ENCODE measurements at regions not wholly inside any gene's neighbourhood (a gene's known extent, or its start where the extent isn't known, plus 50 kb on each side); places are given as distances from the start of the nearest gene placed in this dataset.

GRCh38 chr2:204486805-204487204 is 58.5 kb upstream of the PARD3B start:
- 39 to 53% (median 44%) methylated on average over 2 of the region's 2 CpGs for WGBS, 5 donors

GRCh38 chr2:204487447-204488229 is 57.6 kb upstream of the PARD3B start:
- WGBS, 5 donors: 43 to 62% (median 53%) methylated on average over 6 of the region's 6 CpGs

More at GRCh38 chr2:204486805-204487204, 58.5 kb upstream of the PARD3B start:
- Histone ChIP-seq H3K27ac (no peak overlapping the region), H3K27me3 (no peaks in the 10 kb centered on the region), H3K4me1 (peaks cover 4 to 9% (median 4%) of the 10 kb centered on the region in 4 donors), H3K4me3 (no peak overlapping the region), H3K36me3 (no peaks in the 10 kb centered on the region), H3K9me3 (no peaks in the 10 kb centered on the region)
- TF ChIP-seq EP300 (IDR thresholded peaks at IDR 0.05) (no peak), POLR2AphosphoS5 (IDR thresholded peaks at IDR 0.05) (no peak), CTCF (IDR thresholded peaks at IDR 0.05) (no peak), POLR2A (IDR thresholded peaks at IDR 0.05) (no peak)
- DNase-seq: peak in 1 of 2 donors; percentile 53
- intact Hi-C loops (cut with DNase I; ENCODE audit: low total_unique reads): no loop called here

GRCh38 chr2:204491528-204491927 is 53.7 kb upstream of the PARD3B start:
- Histone ChIP-seq H3K36me3 (no peaks in the 10 kb centered on the region), H3K27ac (no peak overlapping the region), H3K4me3 (no peak overlapping the region), H3K9me3 (no peaks in the 10 kb centered on the region), H3K4me1 (no peaks in the 10 kb centered on the region), H3K27me3 (no peaks in the 10 kb centered on the region)
- TF ChIP-seq CTCF (IDR thresholded peaks at IDR 0.05): no peak
- no peak for DNase-seq
- intact Hi-C loops (cut with DNase I; ENCODE audit: low total_unique reads): no loop called here

More at GRCh38 chr2:204487447-204488229, 57.6 kb upstream of the PARD3B start:
- intact Hi-C loops (cut with DNase I; ENCODE audit: low total_unique reads): no loop called here
- no peaks in the 10 kb centered on the region for H3K36me3 ChIP-seq
- no peaks in the 10 kb centered on the region for H3K9me3 ChIP-seq
- no peak for DNase-seq
- H3K4me1 ChIP-seq: peaks cover 4 to 9% (median 4%) of the 10 kb centered on the region in 4 donors
- H3K4me3 ChIP-seq: no peak overlapping the region
- TF ChIP-seq CTCF (IDR thresholded peaks at IDR 0.05): no peak
- H3K27ac ChIP-seq: no peak overlapping the region
- no peaks in the 10 kb centered on the region for H3K27me3 ChIP-seq

GRCh38 chr2:204492417-204492816 is 52.9 kb upstream of the PARD3B start:
- Histone ChIP-seq H3K4me3 (no peak overlapping the region), H3K27me3 (no peaks in the 10 kb centered on the region), H3K36me3 (no peaks in the 10 kb centered on the region), H3K27ac (no peak overlapping the region), H3K9me3 (no peaks in the 10 kb centered on the region), H3K4me1 (no peaks in the 10 kb centered on the region)
- intact Hi-C loops (cut with DNase I; ENCODE audit: low total_unique reads): no loop called here
- no peak for TF ChIP-seq POLR2A (IDR thresholded peaks at IDR 0.05)
- TF ChIP-seq POLR2AphosphoS5 (IDR thresholded peaks at IDR 0.05): no peak
- no peak for TF ChIP-seq CTCF (IDR thresholded peaks at IDR 0.05)
- WGBS, 5 donors: 88 to 94% (median 92%) methylated on average over 2 of the region's 2 CpGs
- no peak for DNase-seq

All from stomach (tissue), 8 donors.